Lower leg skin (tissue), 4 donors: ENCODE measurements at regions not wholly inside any gene's neighbourhood (a gene's known extent, or its start where the extent isn't known, plus 50 kb on each side); places are given as distances from the start of the nearest gene placed in this dataset.

ENCODE experiments used
- DNase-seq, 2 donors: peaks; one replicate each; pipeline ENCODE4 v3.0.0-alpha.2; 2019; ENCODE audit warnings: low spot score in 2 of 2
- H3K4me3 ChIP-seq: fragments of 200-600 bp; sonication (generic); 2 replicates; pipeline ENCODE4 v1.5.1; 2017; ENCODE audit warnings: mild to moderate bottlenecking, low read depth; ENCODE audit not compliant: poor library complexity, severe bottlenecking
- CTCF ChIP-seq, 3 donors: fragments of 450-650 bp; IDR thresholded peaks; one replicate each; pipeline ENCODE4 v1.5.1; 2016; ENCODE audit warnings: antibody characterized with exemption in 3 of 3, mild to moderate bottlenecking in 3 of 3, moderate library complexity in 2 of 3
- POLR2A ChIP-seq, 2 donors: fragments of 450-650 bp; IDR thresholded peaks; one replicate each; pipeline ENCODE4 v1.6.1; 2016 to 2017; ENCODE audit warnings: antibody characterized with exemption in 2 of 2, mild to moderate bottlenecking in 1 of 2, moderate library complexity in 1 of 2
- WGBS, 2 donors: methylation state at CpG; one replicate each; pipeline ENCODE4 v1.1.5; 2018; 5-methylcytosine and 5-hydroxymethylcytosine counted together
- intact Hi-C: fragments of 100-400 bp; cut with DNase I; formaldehyde crosslinking; loops from one replicate; pipeline ENCODE4 v1.15.0; 2023; ENCODE audit warnings: low total_unique reads

DNA sequence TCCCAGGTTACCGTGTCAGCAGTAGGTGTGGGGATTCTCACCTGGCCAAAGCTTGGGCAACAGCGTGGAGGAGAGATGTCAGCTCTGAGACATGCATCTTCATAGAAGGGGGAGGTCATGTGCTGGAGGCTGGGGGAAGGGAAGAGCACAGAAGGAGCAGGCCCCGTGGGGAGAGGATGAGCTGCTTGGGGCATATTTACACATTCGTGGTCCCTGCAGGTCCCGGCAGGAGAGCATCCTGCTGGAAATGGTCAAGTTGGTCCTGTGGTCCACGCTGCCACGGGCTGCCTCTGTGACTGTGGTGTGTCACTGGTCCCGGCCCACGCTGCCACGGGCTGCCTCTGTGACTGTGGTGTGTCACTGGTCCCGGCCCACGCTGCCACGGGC lies 195.1 kb upstream of the TWIST2 start:
- no peak overlapping the region for H3K4me3 ChIP-seq
- intact Hi-C loops = no loop called here
- WGBS, 2 donors = 91 to 95% methylated on average over 6 to 12 of the region's 13 CpGs
- TF ChIP-seq POLR2A (IDR thresholded peaks at IDR 0.05) = no peak
- TF ChIP-seq CTCF (IDR thresholded peaks at IDR 0.05) = no peak
- DNase-seq = peak in 1 of 2 donors; percentile 37

GRCh38 chr2:238653431-238654109 lies 194.3 kb upstream of the TWIST2 start:
- no peak for TF ChIP-seq POLR2A (IDR thresholded peaks at IDR 0.05)
- TF ChIP-seq CTCF (IDR thresholded peaks at IDR 0.05) = no peak
- H3K4me3 ChIP-seq = no peak overlapping the region
- intact Hi-C loops = no loop called here
- DNase-seq = peak; percentile 11 to 43
- WGBS, 2 donors = 87 to 91% methylated on average over 13 of the region's 13 CpGs

- 70 to 74% methylated on average over 8 of the region's 8 CpGs for WGBS, 2 donors
- DNase-seq = peak; percentile 13 to 78
- TF ChIP-seq CTCF (IDR thresholded peaks at IDR 0.05) (no peak), POLR2A (IDR thresholded peaks at IDR 0.05) (no peak)
- intact Hi-C loops = no loop called here
- H3K4me3 ChIP-seq = no peak overlapping the region
Measured at GRCh38 chr2:238654479-238655197, 193.2 kb upstream of the TWIST2 start.

- peak; percentile 4 to 71 for DNase-seq
- H3K4me3 ChIP-seq = no peak overlapping the region
- no peak for TF ChIP-seq CTCF (IDR thresholded peaks at IDR 0.05)
- TF ChIP-seq POLR2A (IDR thresholded peaks at IDR 0.05) = no peak
- WGBS, 2 donors = 64 to 76% methylated on average over 7 of the region's 7 CpGs
- intact Hi-C loops = no loop called here
Measured at GRCh38 chr2:238655198-238655860, 192.6 kb upstream of the TWIST2 start.

DNA sequence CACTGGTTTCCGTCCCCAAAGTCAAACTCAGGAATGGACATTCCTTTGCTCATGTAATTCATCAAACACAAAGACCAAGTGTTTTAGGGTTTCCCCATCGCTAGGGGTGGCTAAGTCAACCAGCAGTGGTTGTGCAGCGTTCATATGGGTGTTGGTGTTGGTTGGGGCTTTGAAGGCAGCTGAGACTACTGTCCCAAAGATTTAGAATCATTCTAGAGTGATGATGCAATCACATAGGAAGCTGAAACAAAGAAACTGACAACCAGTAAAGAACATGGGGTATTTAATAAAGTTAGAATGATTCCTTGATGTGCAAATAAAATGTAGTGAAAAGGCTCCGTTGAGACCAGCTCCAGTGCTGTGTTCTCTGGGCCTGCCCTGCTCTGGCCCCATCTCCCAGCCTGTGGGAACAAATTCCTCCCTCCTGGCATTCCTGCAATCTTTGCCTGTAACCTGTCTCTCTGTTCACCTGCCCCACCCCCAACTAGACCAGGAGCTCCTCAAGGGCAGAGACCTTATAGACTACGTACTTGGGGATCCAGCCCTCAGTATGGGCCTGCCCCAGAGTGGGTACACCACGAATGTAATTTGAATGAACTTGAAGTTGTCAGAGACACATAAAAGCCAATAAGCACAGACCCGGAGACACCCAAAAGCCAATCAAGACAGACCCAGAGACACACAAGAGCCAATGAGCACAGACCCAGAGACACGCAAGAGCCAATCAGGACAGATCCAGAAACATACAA lies 191.7 kb upstream of the TWIST2 start:
- intact Hi-C loops = no loop called here
- WGBS, 2 donors = 69 to 75% methylated on average over 8 of the region's 8 CpGs

More for the DNA sequence above, 191.7 kb upstream of the TWIST2 start:
- no peak for TF ChIP-seq CTCF (IDR thresholded peaks at IDR 0.05)
- no peak overlapping the region for H3K4me3 ChIP-seq
- DNase-seq = peak in 1 of 2 donors; percentile 68
